Vagina (tissue), 2 donors: ENCODE measurements at regions not wholly inside any gene's neighbourhood (a gene's known extent, or its start where the extent isn't known, plus 50 kb on each side); places are given as distances from the start of the nearest gene placed in this dataset.

Source experiments
- CTCF ChIP-seq, 3 experiments: fragments of 450-650 bp in 2 of 3; fragments of 200-600 bp in 1 of 3; sonication (generic) in 1 of 3; IDR thresholded peaks; one replicate each; pipeline ENCODE4 v1.5.1; 2017 to 2019; ENCODE audit warnings: antibody characterized with exemption in 3 of 3, mild to moderate bottlenecking in 2 of 3, moderate library complexity in 2 of 3
- POLR2A ChIP-seq, 2 donors: fragments of 450-650 bp; IDR thresholded peaks; one replicate each; pipeline ENCODE4 v1.6.1; 2017; ENCODE audit warnings: antibody characterized with exemption in 2 of 2, mild to moderate bottlenecking in 2 of 2, moderate library complexity in 2 of 2

DNA sequence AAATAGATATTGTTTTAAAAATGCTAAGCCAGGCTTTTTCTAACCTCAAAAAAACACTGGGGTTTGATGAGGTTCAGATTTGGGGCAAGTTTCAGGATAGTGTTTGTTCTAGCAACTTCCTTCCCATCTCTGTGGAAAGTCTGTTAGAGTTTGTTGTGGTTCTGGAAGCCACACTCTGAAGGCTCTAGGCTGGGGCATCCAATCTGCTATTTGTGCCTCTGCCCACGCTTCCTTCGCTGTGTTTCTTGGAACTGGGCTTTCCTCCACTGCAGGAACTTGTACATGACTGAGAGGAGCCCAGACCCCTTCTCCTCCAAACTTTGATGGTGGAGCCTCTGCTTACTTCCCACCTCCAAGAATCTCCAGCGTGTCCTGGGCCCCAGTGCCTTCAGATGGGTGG, 108.5 kb upstream of the SLC25A13 start:
- TF ChIP-seq POLR2A (IDR thresholded peaks at IDR 0.05) (no peak), CTCF (IDR thresholded peaks at IDR 0.05) (no peak)
